Lower leg skin (tissue), 4 donors: ENCODE measurements at regions not wholly inside any gene's neighbourhood (a gene's known extent, or its start where the extent isn't known, plus 50 kb on each side); places are given as distances from the start of the nearest gene placed in this dataset.

ENCODE experiments used
- DNase-seq, 2 donors: peaks; one replicate each; pipeline ENCODE4 v3.0.0-alpha.2; 2019; ENCODE audit warnings: low spot score in 2 of 2
- H3K4me3 ChIP-seq: fragments of 200-600 bp; sonication (generic); 2 replicates; pipeline ENCODE4 v1.5.1; 2017; ENCODE audit warnings: mild to moderate bottlenecking, low read depth; ENCODE audit not compliant: poor library complexity, severe bottlenecking
- CTCF ChIP-seq, 3 donors: fragments of 450-650 bp; IDR thresholded peaks; one replicate each; pipeline ENCODE4 v1.5.1; 2016; ENCODE audit warnings: antibody characterized with exemption in 3 of 3, mild to moderate bottlenecking in 3 of 3, moderate library complexity in 2 of 3
- POLR2A ChIP-seq, 2 donors: fragments of 450-650 bp; IDR thresholded peaks; one replicate each; pipeline ENCODE4 v1.6.1; 2016 to 2017; ENCODE audit warnings: antibody characterized with exemption in 2 of 2, mild to moderate bottlenecking in 1 of 2, moderate library complexity in 1 of 2
- WGBS, 2 donors: methylation state at CpG; one replicate each; pipeline ENCODE4 v1.1.5; 2018; 5-methylcytosine and 5-hydroxymethylcytosine counted together
- intact Hi-C: fragments of 100-400 bp; cut with DNase I; formaldehyde crosslinking; loops from one replicate; pipeline ENCODE4 v1.15.0; 2023; ENCODE audit warnings: low total_unique reads

- intact Hi-C loops, result no loop called here
- 95 to 98% methylated on average over 3 of the region's 3 CpGs for WGBS, 2 donors
- no peak for DNase-seq
- H3K4me3 ChIP-seq, result no peak overlapping the region
- TF ChIP-seq POLR2A (IDR thresholded peaks at IDR 0.05) (no peak), CTCF (IDR thresholded peaks at IDR 0.05) (no peak)
Measured at GRCh38 chr10:78928330-78928729, 140.4 kb upstream of the ZMIZ1 start.

- 82 to 100% methylated on average over 1 of the region's 1 CpG for WGBS, 2 donors
- H3K4me3 ChIP-seq, result no peak overlapping the region
- DNase-seq, result no peak
- no peak for TF ChIP-seq POLR2A (IDR thresholded peaks at IDR 0.05)
- TF ChIP-seq CTCF (IDR thresholded peaks at IDR 0.05), result no peak
- intact Hi-C loops, result no loop called here
Measured at GRCh38 chr10:78929541-78929940, 139.2 kb upstream of the ZMIZ1 start.

- WGBS, 2 donors, result 61 to 65% methylated on average over 18 to 21 of the region's 21 CpGs
- TF ChIP-seq CTCF (IDR thresholded peaks at IDR 0.05), result no peak
- DNase-seq, result peak; percentile 76 to 94
- intact Hi-C loops, result no loop called here
- no peak overlapping the region for H3K4me3 ChIP-seq
Measured at GRCh38 chr10:78931321-78932053, 137.3 kb upstream of the ZMIZ1 start.

- TF ChIP-seq CTCF (IDR thresholded peaks at IDR 0.05) (no peak), POLR2A (IDR thresholded peaks at IDR 0.05) (no peak)
- intact Hi-C loops, result no loop called here
- WGBS, 2 donors, result 32 to 50% methylated on average over 2 of the region's 2 CpGs
- H3K4me3 ChIP-seq, result no peak overlapping the region
- no peak for DNase-seq
Measured at GRCh38 chr10:78932054-78932386, 136.7 kb upstream of the ZMIZ1 start.

GRCh38 chr10:78932861-78933260 lies 135.9 kb upstream of the ZMIZ1 start:
- no peak for DNase-seq
- intact Hi-C loops, result no loop called here
- WGBS, 2 donors, result 78 to 85% methylated on average over 9 of the region's 9 CpGs
- no peak overlapping the region for H3K4me3 ChIP-seq
- TF ChIP-seq CTCF (IDR thresholded peaks at IDR 0.05), result no peak
- no peak for TF ChIP-seq POLR2A (IDR thresholded peaks at IDR 0.05)
